AG20443 (cell line): ENCODE measurements at regions not wholly inside any gene's neighbourhood (a gene's known extent, or its start where the extent isn't known, plus 50 kb on each side); places are given as distances from the start of the nearest gene placed in this dataset.
"Not testable (repeated sequence)": the region's sequence is repeated elsewhere in the genome, so short reads cannot be mapped to it uniquely, and the experiment has no call there.

Experiments
- DNase-seq: peaks from one replicate; pipeline ENCODE4 v3.0.0; 2012; ENCODE audit warnings: low spot score, mixed read lengths

- no peak for DNase-seq
Measured at GRCh38 chr4:123674762-123675465, 278.3 kb downstream of the SPRY1 start.

- no peak for DNase-seq
Measured at GRCh38 chr4:123675567-123675966, 279.0 kb downstream of the SPRY1 start.

- DNase-seq = no peak
Measured at GRCh38 chr4:123676071-123676889, 279.7 kb downstream of the SPRY1 start.

- no peak for DNase-seq
Measured at GRCh38 chr4:123676890-123677229, 280.3 kb downstream of the SPRY1 start.

- no peak for DNase-seq
Measured at GRCh38 chr4:123682931-123683330, 286.3 kb downstream of the SPRY1 start.

GRCh38 chr4:123684937-123685336 is 288.3 kb downstream of the SPRY1 start:
- DNase-seq = not testable (repeated sequence)

GRCh38 chr4:123695531-123695930 is 298.9 kb downstream of the SPRY1 start:
- not testable (repeated sequence) for DNase-seq

GRCh38 chr4:123696687-123697086 is 300.1 kb downstream of the SPRY1 start:
- DNase-seq = no peak

- no peak for DNase-seq
Measured at GRCh38 chr4:123698556-123698955, 302.0 kb downstream of the SPRY1 start.

GRCh38 chr4:123699880-123700771 is 303.5 kb downstream of the SPRY1 start:
- DNase-seq = peak; percentile 82

- DNase-seq = no peak
Measured at GRCh38 chr4:123701131-123701575, 304.6 kb downstream of the SPRY1 start.

GRCh38 chr4:123705419-123705818 is 308.8 kb downstream of the SPRY1 start:
- no peak for DNase-seq

- DNase-seq = peak; percentile 15
Measured at GRCh38 chr4:123706973-123707372, 310.4 kb downstream of the SPRY1 start.

- DNase-seq = no peak
Measured at GRCh38 chr4:123708902-123709301, 312.3 kb downstream of the SPRY1 start.

GRCh38 chr4:123709336-123709735 is 312.7 kb downstream of the SPRY1 start:
- DNase-seq = no peak

- DNase-seq = no peak
Measured at GRCh38 chr4:123731035-123731434, 334.4 kb downstream of the SPRY1 start.

GRCh38 chr4:123737156-123737555 is 340.6 kb downstream of the SPRY1 start:
- DNase-seq = no peak

GRCh38 chr4:123739806-123740205 is 343.2 kb downstream of the SPRY1 start:
- no peak for DNase-seq

- no peak for DNase-seq
Measured at GRCh38 chr4:123740236-123740635, 343.6 kb downstream of the SPRY1 start.

GRCh38 chr4:123741906-123742305 is 345.3 kb downstream of the SPRY1 start:
- DNase-seq = no peak

GRCh38 chr4:123743848-123744247 is 347.3 kb downstream of the SPRY1 start:
- no peak for DNase-seq

- DNase-seq = no peak
Measured at GRCh38 chr4:123744664-123745290, 348.2 kb downstream of the SPRY1 start.
